ENCODE measurements at regions not wholly inside any gene's neighbourhood (a gene's known extent, or its start where the extent isn't known, plus 50 kb on each side); places are given as distances from the start of the nearest gene placed in this dataset.

DNA sequence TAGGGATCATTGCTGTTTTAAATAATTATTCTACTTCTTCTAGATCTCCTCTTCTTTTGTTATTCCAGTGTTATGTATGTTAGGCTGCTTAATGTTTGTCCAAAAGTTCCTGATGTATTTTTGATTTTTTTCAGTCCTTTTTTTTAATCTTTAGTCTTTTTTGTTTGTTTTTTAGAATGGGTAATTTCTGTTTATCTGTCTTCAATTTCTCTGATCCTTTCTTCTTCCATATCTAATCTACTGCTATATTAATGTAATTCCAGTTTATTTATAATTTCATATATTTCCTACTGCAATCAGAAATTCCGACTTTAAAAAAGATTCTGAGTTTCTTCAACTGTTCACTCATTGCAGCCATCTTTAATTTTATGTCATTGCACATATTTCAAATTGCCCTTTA is 452.8 kb upstream of the POT1 start:
- TF ChIP-seq, protein P1, sequence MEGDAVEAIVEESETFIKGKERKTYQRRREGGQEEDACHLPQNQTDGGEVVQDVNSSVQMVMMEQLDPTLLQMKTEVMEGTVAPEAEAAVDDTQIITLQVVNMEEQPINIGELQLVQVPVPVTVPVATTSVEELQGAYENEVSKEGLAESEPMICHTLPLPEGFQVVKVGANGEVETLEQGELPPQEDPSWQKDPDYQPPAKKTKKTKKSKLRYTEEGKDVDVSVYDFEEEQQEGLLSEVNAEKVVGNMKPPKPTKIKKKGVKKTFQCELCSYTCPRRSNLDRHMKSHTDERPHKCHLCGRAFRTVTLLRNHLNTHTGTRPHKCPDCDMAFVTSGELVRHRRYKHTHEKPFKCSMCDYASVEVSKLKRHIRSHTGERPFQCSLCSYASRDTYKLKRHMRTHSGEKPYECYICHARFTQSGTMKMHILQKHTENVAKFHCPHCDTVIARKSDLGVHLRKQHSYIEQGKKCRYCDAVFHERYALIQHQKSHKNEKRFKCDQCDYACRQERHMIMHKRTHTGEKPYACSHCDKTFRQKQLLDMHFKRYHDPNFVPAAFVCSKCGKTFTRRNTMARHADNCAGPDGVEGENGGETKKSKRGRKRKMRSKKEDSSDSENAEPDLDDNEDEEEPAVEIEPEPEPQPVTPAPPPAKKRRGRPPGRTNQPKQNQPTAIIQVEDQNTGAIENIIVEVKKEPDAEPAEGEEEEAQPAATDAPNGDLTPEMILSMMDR (conservative IDR thresholded peaks at IDR 0.05 in 1 of 2, IDR thresholded peaks at IDR 0.05 in 1 of 2; ENCODE audit: extremely low read depth in 1 of 2, insufficient read depth in 1 of 2, low read depth in 1 of 2, low read length in 2 of 2): no peak
- TF ChIP-seq EZH2 (IDR thresholded peaks at IDR 0.05; ENCODE audit: borderline replicate concordance, low read length): no peak
